GM18873 (cell line): ENCODE measurements at regions not wholly inside any gene's neighbourhood (a gene's known extent, or its start where the extent isn't known, plus 50 kb on each side); places are given as distances from the start of the nearest gene placed in this dataset.
A peak's percentile ranks its signal among the peaks of the same experiment; 100 is the strongest.
"Not testable (repeated sequence)": the region's sequence is repeated elsewhere in the genome, so short reads cannot be mapped to it uniquely, and the experiment has no call there.

Experiments
- ATAC-seq: cut with Tn5 transposase; IDR thresholded peaks from one replicate; pipeline ENCODE4 v1.9.1; 2021; ENCODE audit warnings: mild to moderate bottlenecking, moderate library complexity, moderate number of reproducible peaks; ENCODE audit not compliant: unreplicated experiment, low FRiP score

GRCh38 chr3:26049951-26050350, 260.1 kb downstream of the OXSM start:
- no peak for ATAC-seq

GRCh38 chr3:26050776-26051175, 260.9 kb downstream of the OXSM start:
- ATAC-seq: no peak

DNA sequence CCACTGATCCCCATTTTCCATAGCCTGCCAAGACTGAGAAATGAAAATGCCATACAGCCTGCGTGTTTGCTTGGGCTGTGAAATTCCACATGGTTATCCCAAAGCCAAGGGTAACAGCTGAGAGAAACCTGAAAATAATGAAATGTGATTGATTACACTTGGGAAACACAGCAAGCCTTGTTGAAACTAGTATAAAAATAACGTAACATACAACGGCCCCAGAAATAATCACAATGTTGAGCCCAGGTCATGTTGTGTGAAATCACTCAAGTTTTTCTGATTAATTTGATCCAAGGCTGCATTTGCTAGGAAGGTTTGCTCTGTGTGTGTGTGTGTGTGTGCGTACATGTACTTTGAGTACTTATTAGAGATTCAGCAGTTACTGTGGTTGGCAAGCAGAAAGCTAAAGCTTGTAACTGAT, 269.0 kb downstream of the OXSM start:
- no peak for ATAC-seq

DNA sequence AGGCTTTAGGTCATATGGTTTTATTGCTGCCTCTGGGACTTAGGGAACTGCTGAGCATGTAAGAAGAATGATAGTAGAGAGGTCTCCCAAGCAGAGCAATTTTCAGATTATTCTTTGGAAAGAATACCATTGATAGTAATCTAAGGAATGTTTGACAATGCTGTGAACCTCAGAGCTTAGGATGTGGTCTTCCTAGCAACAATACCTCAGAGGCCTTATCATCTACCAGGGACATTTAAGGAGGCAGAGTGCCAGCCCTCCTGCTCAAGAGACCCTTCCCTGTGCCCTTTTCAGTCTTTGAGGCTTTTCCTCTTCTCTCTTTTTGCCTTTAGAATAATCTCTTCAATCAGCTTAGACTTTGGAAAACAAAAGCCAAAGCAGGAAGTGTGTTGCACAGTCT, 272.1 kb downstream of the OXSM start:
- no peak for ATAC-seq

GRCh38 chr3:26064297-26064696, 274.4 kb downstream of the OXSM start:
- no peak for ATAC-seq

DNA sequence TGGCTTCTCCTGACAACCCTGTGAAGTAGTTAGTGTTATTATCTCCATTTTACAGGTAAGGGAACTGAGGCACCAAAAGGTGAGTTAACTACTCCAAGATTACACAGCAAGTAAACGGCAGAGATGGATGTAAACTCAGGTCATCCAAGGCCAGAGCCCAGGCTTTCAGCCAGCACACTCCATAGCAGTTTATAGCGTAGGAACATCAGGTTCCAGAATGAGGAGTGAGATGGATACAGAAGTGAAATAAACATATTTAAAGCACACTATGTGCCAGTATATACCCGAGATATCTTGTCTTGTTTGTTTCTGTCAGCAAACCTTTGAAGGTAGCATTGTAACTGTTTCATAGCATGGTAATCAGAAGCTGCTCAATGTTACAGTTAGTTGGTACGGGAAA, 279.0 kb downstream of the OXSM start:
- ATAC-seq: no peak

GRCh38 chr3:26070854-26071253, 281.0 kb downstream of the OXSM start:
- no peak for ATAC-seq

DNA sequence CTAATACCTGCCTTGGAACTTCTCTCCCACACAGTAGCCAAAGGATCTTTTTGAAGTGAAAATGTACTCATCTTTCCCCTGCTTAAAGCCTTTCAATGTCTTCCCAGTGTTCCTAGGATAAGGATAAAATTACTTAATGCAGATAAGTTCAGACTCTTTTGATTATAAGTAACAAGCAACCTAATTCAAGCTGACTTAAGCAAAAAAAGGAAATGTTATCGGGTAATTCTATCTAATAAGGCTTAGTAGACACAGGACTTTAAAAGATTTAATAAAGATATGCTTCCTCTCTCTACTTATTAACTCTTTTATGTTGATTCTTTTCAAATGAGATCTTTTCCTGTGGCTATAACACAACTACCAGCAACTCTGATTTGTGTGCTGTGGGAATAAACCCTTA, 284.2 kb downstream of the OXSM start:
- ATAC-seq: no peak

GRCh38 chr3:26078539-26078938, 288.6 kb downstream of the OXSM start:
- no peak for ATAC-seq

- ATAC-seq: no peak
Observed at GRCh38 chr3:26081166-26081565, 291.3 kb downstream of the OXSM start.

DNA sequence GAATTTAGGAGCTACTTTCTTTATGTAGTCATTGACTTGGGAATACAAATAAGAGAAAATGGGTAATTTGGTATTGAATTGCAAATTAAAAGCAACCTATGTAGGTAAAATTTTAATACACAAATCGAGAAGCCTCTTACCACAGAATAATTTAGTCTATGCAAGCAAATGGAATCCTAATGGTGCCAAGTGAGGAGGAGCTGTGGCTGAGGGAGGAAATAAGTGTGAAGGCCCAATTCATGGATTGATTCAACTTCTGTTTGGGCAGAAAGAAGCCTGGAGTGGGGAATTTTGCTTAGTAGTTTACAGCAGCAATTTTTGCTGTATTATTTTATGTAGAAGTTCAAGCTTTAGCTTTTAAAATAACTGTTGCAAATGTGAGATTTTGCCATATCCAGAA, 291.9 kb downstream of the OXSM start:
- ATAC-seq: no peak

- no peak for ATAC-seq
Observed at GRCh38 chr3:26082911-26083310, 293.0 kb downstream of the OXSM start.

- ATAC-seq: no peak
Observed at GRCh38 chr3:26084629-26085028, 294.7 kb downstream of the OXSM start.

DNA sequence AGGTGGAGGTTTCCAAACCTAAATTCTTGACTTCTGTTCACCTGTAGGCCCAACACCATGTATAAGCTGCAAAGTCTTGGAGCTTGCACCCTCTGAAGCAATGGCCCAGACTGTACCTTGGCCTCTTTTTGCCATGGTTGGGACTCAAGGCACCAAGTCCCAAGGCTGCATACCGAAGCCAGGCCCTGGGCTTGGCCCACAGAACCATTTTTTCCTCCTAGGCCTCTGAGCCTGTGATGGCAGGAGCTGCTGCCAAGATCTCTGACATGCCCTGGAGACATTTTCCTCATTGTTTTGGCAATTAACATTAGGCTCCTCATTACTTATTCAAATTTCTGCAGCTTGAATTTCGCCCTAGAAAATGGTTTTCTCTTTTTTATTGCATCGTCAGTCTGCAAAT, 297.9 kb downstream of the OXSM start:
- ATAC-seq: no peak

GRCh38 chr3:26089249-26089648, 299.4 kb downstream of the OXSM start:
- ATAC-seq: no peak

DNA sequence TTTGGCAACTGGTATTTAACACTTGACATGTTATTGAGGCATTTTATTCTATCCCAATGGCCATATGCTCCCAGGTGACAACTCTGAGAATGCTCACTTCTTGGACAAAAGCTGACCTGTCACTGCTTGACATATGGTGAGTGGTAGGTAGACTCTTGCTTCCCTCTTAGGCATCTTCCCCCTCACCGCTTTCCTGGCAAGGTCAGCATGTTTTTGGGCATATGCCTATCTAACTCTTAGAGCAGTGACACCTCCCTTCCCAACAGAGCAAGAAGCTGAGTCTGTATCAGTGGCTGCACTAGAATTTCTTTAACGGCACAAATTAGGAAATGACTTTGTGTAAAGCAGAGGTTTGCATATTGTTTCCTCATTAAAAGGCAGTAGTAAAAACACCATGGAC, 300.7 kb downstream of the OXSM start:
- no peak for ATAC-seq

DNA sequence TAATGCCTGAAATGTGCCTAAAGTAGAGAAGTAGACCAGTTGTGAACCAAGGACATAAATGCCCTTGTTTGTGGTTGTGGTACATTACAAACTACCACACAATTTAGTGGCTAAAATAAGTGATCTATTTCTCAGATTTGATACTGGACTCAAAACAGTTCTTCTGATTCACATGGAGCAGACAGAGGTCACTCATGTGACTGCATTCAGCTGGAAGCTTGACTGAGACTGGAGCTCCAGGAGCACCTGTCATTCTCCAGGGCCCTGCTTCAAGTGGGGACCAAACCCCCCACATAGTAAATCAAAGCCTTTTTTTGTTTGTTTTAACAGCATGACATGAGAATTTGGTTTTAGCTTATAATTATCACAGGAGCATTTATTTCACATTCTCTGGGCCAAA, 301.2 kb downstream of the OXSM start:
- ATAC-seq: no peak

DNA sequence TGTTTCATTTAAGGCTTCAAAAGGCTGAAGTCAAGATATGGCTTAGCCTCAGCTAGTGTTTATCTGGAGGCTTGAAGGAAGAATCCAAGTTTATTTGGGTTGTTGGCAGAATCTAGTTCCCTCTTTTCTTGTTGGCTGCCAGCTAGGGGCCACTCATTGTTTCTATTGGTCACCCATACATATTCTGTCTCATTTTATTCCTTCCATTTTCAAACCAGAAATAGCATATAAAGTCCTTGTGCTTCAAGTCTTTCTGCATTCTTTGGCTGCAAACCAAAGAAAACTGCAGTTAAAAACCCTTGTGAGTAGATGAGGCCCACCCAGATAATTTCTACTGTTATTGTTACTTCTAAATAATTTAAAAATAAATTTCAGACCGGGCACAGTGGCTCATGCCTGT, 301.7 kb downstream of the OXSM start:
- ATAC-seq: no peak

GRCh38 chr3:26097111-26097510, 307.2 kb downstream of the OXSM start:
- not testable (repeated sequence) for ATAC-seq

DNA sequence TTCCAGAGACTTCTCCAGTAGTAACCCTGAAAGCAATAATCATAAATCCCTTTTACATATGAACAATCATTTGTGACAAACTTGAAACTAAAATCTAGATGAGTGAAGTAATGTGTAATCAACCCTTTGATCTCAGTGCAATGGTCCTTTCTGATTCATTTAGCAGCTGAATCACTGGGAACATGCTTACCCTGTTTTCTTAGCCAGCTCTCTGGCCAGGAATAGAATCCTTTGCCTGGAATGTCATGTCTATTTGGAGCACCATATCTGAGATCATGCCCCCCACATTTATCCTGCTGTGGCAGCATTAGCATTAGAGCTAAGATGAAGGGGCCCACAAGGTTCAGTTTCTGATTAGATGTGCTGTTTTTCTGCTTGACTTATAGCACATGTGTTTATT, 309.8 kb downstream of the OXSM start:
- no peak for ATAC-seq

- ATAC-seq: no peak
Observed at GRCh38 chr3:26100176-26100575, 310.3 kb downstream of the OXSM start.

GRCh38 chr3:26102376-26102775, 312.5 kb downstream of the OXSM start:
- ATAC-seq: no peak

- ATAC-seq: peak; percentile 48
Observed at GRCh38 chr3:26104851-26105251, 315.0 kb downstream of the OXSM start.
